ENCODE measurements at regions not wholly inside any gene's neighbourhood (a gene's known extent, or its start where the extent isn't known, plus 50 kb on each side); places are given as distances from the start of the nearest gene placed in this dataset.

- no peak for DNase-seq
These were observed 202.2 kb upstream of the PIK3C3 start for GRCh38 chr18:41752826-41753225.

GRCh38 chr18:41751652-41752051 is 203.4 kb upstream of the PIK3C3 start:
- no peak for DNase-seq

GRCh38 chr18:41751161-41751560 is 203.9 kb upstream of the PIK3C3 start:
- DNase-seq, result no peak

GRCh38 chr18:41747723-41748242 is 207.3 kb upstream of the PIK3C3 start:
- no peak for DNase-seq

- DNase-seq, result peak; percentile 71
These were observed 209.6 kb upstream of the PIK3C3 start for GRCh38 chr18:41745166-41746049.

- peak; percentile 44 for DNase-seq
These were observed 210.5 kb upstream of the PIK3C3 start for GRCh38 chr18:41744421-41745030.

GRCh38 chr18:41737218-41737617 is 217.8 kb upstream of the PIK3C3 start:
- DNase-seq, result no peak

- no peak for DNase-seq
These were observed 220.1 kb upstream of the PIK3C3 start for GRCh38 chr18:41734917-41735316.

- DNase-seq, result no peak
These were observed 222.7 kb upstream of the PIK3C3 start for GRCh38 chr18:41732356-41732755.

GRCh38 chr18:41731884-41732283 is 223.2 kb upstream of the PIK3C3 start:
- no peak for DNase-seq

GRCh38 chr18:41724195-41724594 is 230.8 kb upstream of the PIK3C3 start:
- DNase-seq, result no peak

GRCh38 chr18:41721103-41721790 is 233.8 kb upstream of the PIK3C3 start:
- DNase-seq, result no peak

- DNase-seq, result no peak
These were observed 234.8 kb upstream of the PIK3C3 start for GRCh38 chr18:41720226-41720625.

- DNase-seq, result no peak
These were observed 235.2 kb upstream of the PIK3C3 start for GRCh38 chr18:41719808-41720207.

GRCh38 chr18:41714872-41715271 is 240.2 kb upstream of the PIK3C3 start:
- DNase-seq, result no peak

- no peak for DNase-seq
These were observed 240.8 kb upstream of the PIK3C3 start for GRCh38 chr18:41713969-41714825.

GRCh38 chr18:41706301-41706700 is 248.7 kb upstream of the PIK3C3 start:
- DNase-seq, result no peak

- no peak for DNase-seq
These were observed 251.1 kb upstream of the PIK3C3 start for GRCh38 chr18:41703744-41704530.

GRCh38 chr18:41700416-41700815 is 254.6 kb upstream of the PIK3C3 start:
- DNase-seq, result no peak

GRCh38 chr18:41695441-41695840 is 259.6 kb upstream of the PIK3C3 start:
- DNase-seq, result no peak

- no peak for DNase-seq
These were observed 262.0 kb upstream of the PIK3C3 start for GRCh38 chr18:41693008-41693407.
